IMR-90 (cell line): ENCODE measurements at regions not wholly inside any gene's neighbourhood (a gene's known extent, or its start where the extent isn't known, plus 50 kb on each side); places are given as distances from the start of the nearest gene placed in this dataset.

Experiments
- ATAC-seq: fragments of 200-7000 bp; cut with Tn5 transposase; 2 replicates; pipeline ENCODE4 v1.9.1; 2020; ENCODE audit warnings: low read depth, mild to moderate bottlenecking, moderate library complexity
- BruUV-seq: library from RNA; stranded (reverse); fragments of 400-500 nt; replicated peaks from 2 replicates; lab custom pipeline; 2021; lab: Mats Ljungman, UMichigan
- CTCF ChIA-PET: fragments of 300-600 bp; formaldehyde crosslinking; extraction: SDS; loops from one replicate; lab custom pipeline; 2021; ENCODE audit warnings: antibody characterized with exemption; lab: Yijun Ruan, JAX
- POLR2A ChIA-PET: fragments of 300-600 bp; sonication (Branson Sonifier 250); formaldehyde crosslinking; loops from one replicate; lab custom pipeline; 2022; ENCODE audit warnings: antibody characterized with exemption; ENCODE audit not compliant: unreplicated experiment; lab: Charles Lee
- DNase-seq: peaks from one replicate; pipeline ENCODE4 v3.0.0; 2013
- H2AFZ ChIP-seq: replicated peaks from 2 replicates; pipeline ENCODE3; 2013; ENCODE audit warnings: low read length, mild to moderate bottlenecking; ENCODE audit not compliant: poor library complexity
- H2AK5ac ChIP-seq: 2 replicates; pipeline ENCODE4 v1.6.1; 2013; ENCODE audit warnings: low read depth, low read length, inconsistent platforms
- H2AK9ac ChIP-seq: replicated peaks from 2 replicates; pipeline ENCODE3; 2013; ENCODE audit warnings: mild to moderate bottlenecking, low read depth, low read length, moderate library complexity; ENCODE audit not compliant: poor library complexity
- H2BK120ac ChIP-seq: 2 replicates; pipeline ENCODE4 v1.6.1; 2013; ENCODE audit warnings: low read depth, low read length, inconsistent platforms
- H2BK15ac ChIP-seq: 3 replicates; pipeline ENCODE4 v1.6.1; 2013; ENCODE audit warnings: low read depth, low read length, inconsistent platforms
- H2BK20ac ChIP-seq: 2 replicates; pipeline ENCODE4 v1.6.1; 2013; ENCODE audit warnings: low read depth, mild to moderate bottlenecking, inconsistent platforms, low read length, moderate library complexity
- H2BK5ac ChIP-seq: 2 replicates; pipeline ENCODE4 v1.6.1; 2013; ENCODE audit warnings: mild to moderate bottlenecking, low read depth, low read length, inconsistent platforms; ENCODE audit not compliant: poor library complexity, severe bottlenecking
- H3K14ac ChIP-seq: replicated peaks from 2 replicates; pipeline ENCODE4 v1.6.1; 2013; ENCODE audit warnings: low read depth, low read length, inconsistent platforms
- H3K18ac ChIP-seq: 2 replicates; pipeline ENCODE4 v1.6.1; 2013; ENCODE audit warnings: low read depth, low read length, control low read depth
- H3K23ac ChIP-seq: 2 replicates; pipeline ENCODE4 v1.6.1; 2013; ENCODE audit warnings: low read depth, low read length, inconsistent platforms
- H3K27ac ChIP-seq: 2 replicates; pipeline ENCODE4 v1.5.1; 2013; ENCODE audit warnings: mild to moderate bottlenecking, control low read depth, low read length; ENCODE audit not compliant: insufficient read depth
- H3K27me3 ChIP-seq: 2 replicates; pipeline ENCODE4 v1.6.1; 2013; ENCODE audit warnings: low read length; ENCODE audit not compliant: control insufficient read depth, insufficient read depth
- H3K36me3 ChIP-seq: 2 replicates; pipeline ENCODE4 v1.6.1; 2013; ENCODE audit warnings: low read length, mixed read lengths; ENCODE audit not compliant: control insufficient read depth, insufficient read depth
- H3K4ac ChIP-seq: 2 replicates; pipeline ENCODE4 v1.6.1; 2013; ENCODE audit warnings: low read depth, low read length, inconsistent platforms
- H3K4me1 ChIP-seq: 2 replicates; pipeline ENCODE4 v1.6.1; 2013; ENCODE audit warnings: low read length, mixed read lengths; ENCODE audit not compliant: control insufficient read depth, insufficient read depth
- H3K4me2 ChIP-seq: 2 replicates; pipeline ENCODE4 v1.6.1; 2013; ENCODE audit warnings: low read depth, mild to moderate bottlenecking, control low read depth, low read length, moderate library complexity
- H3K4me3 ChIP-seq: 2 replicates; pipeline ENCODE4 v1.5.1; 2013; ENCODE audit warnings: low read depth, mild to moderate bottlenecking, control low read depth, low read length, moderate library complexity; ENCODE audit not compliant: insufficient read depth
- H3K56ac ChIP-seq: 2 replicates; pipeline ENCODE4 v1.6.1; 2013; ENCODE audit warnings: low read length, inconsistent platforms; ENCODE audit not compliant: insufficient read depth; ENCODE audit errors: extremely low read depth
- H3K79me1 ChIP-seq, 2 experiments: 2 replicates each; pipeline ENCODE4 v1.6.1; 2013; ENCODE audit warnings: low read length in 2 of 2, inconsistent platforms in 1 of 2, low read depth in 1 of 2
- H3K9ac ChIP-seq: 2 replicates; pipeline ENCODE4 v1.6.1; 2013; ENCODE audit warnings: low read depth, low read length, control low read depth
- H3K9me1 ChIP-seq: 2 replicates; pipeline ENCODE4 v1.6.1; 2013; ENCODE audit warnings: low read length, inconsistent platforms; ENCODE audit not compliant: insufficient read depth
- H3K9me3 ChIP-seq: 2 replicates; pipeline ENCODE4 v1.6.1; 2013; ENCODE audit warnings: low read length; ENCODE audit not compliant: control insufficient read depth, insufficient read depth
- H4K20me1 ChIP-seq: 2 replicates; pipeline ENCODE4 v1.6.1; 2013; ENCODE audit warnings: low read length, inconsistent platforms; ENCODE audit not compliant: insufficient read depth
- H4K5ac ChIP-seq: 2 replicates; pipeline ENCODE4 v1.6.1; 2013; ENCODE audit warnings: mild to moderate bottlenecking, low read depth, low read length, control low read depth
- H4K8ac ChIP-seq, 2 experiments: 2 replicates each; pipeline ENCODE4 v1.6.1; 2013; ENCODE audit warnings: low read depth in 2 of 2, low read length in 2 of 2, control low read depth in 1 of 2, inconsistent platforms in 1 of 2
- H4K91ac ChIP-seq: 2 replicates; pipeline ENCODE4 v1.6.1; 2013; ENCODE audit warnings: low read depth, low read length, inconsistent platforms; ENCODE audit not compliant: insufficient read depth
- BHLHE40 ChIP-seq: fragments of 150-350 bp; IDR thresholded peaks from 2 replicates; pipeline ENCODE4 v1.6.1; 2016; ENCODE audit warnings: mild to moderate bottlenecking, low read depth, low read length
- CEBPB ChIP-seq: IDR thresholded peaks from 2 replicates; pipeline ENCODE4 v1.6.1; 2012; ENCODE audit warnings: low read depth, low read length, improper control_type of control experiment
- CHD1 ChIP-seq: IDR thresholded peaks from 2 replicates; pipeline ENCODE4 v1.6.1; 2012; ENCODE audit warnings: low read depth, low read length, improper control_type of control experiment
- CTCF ChIP-seq: conservative IDR thresholded peaks from 2 replicates; pipeline ENCODE4 v1.5.1; 2012; ENCODE audit warnings: mild to moderate bottlenecking, low read depth, low read length, improper control_type of control experiment
- FOS ChIP-seq: fragments of 150-350 bp; IDR thresholded peaks from 2 replicates; pipeline ENCODE4 v1.6.1; 2016; ENCODE audit warnings: low read depth, low read length
- MAFK ChIP-seq: IDR thresholded peaks from 2 replicates; pipeline ENCODE4 v1.6.1; 2012; ENCODE audit warnings: low read depth, low read length, improper control_type of control experiment
- MXI1 ChIP-seq: IDR thresholded peaks from 2 replicates; pipeline ENCODE4 v1.6.1; 2012; ENCODE audit warnings: low read depth, mild to moderate bottlenecking, low read length, moderate library complexity, borderline replicate concordance
- POLR2A ChIP-seq: IDR thresholded peaks from 2 replicates; pipeline ENCODE4 v1.6.1; 2012; ENCODE audit warnings: mild to moderate bottlenecking, low read depth, low read length
- WGBS, 2 experiments: methylation state at CpG; one replicate each; pipeline versions ENCODE4 v1.1.5 to v1.1.7; 2013; ENCODE audit warnings: missing lambda C conversion rate in 2 of 2; ENCODE audit not compliant: insufficient read length in 1 of 2; ENCODE audit errors: extremely low coverage in 2 of 2; 5-methylcytosine and 5-hydroxymethylcytosine counted together
- dilution Hi-C: fragments of 300-500 bp; cut with HindIII; formaldehyde crosslinking; loops from one replicate; pipeline ENCODE4 v1.14.3; 2018; ENCODE audit warnings: low sequenced_read_pairs; ENCODE audit not compliant: unreplicated experiment
- in situ Hi-C: fragments of 300-500 bp; cut with MboI; formaldehyde crosslinking; loops from 3 replicates; pipeline ENCODE4 v1.14.3; 2019; ENCODE audit warnings: low sequenced_read_pairs, inconsistent platforms, mixed read lengths
- intact Hi-C: fragments of 100-400 bp; cut with micrococcal nuclease; formaldehyde crosslinking; loops from 2 replicates; pipeline ENCODE4 v1.10.0; 2022
- TF ChIP-seq, protein P1 (sequence below): fragments of 150-350 bp; IDR thresholded peaks from 2 replicates; pipeline ENCODE4 v1.6.1; 2017; ENCODE audit warnings: mild to moderate bottlenecking, antibody characterized with exemption, low read length, low read depth

DNA sequence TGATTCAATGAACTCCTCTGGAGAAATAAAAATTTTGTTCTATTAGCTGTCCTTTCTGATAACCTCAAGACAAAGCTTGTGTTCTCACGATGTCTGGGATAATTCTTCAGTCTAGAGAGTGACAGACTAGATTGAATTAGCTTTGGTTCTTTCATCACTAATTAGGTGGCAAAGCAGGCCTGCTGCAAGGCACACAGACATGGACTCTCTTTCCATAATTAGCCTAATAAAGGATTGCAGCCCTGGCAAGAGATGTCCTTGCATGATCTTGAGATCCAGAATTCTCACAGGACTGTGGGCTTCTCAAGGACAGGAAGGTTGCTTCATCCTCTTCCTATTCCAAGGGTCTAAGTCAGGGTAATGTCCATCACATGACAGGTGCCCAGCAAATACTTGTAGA lies 245.6 kb upstream of the ZC3H12C start:
- H2AK5ac ChIP-seq, result no peak overlapping the region
- H3K4me3 ChIP-seq, result no peak overlapping the region
- H2AFZ ChIP-seq, result no peak overlapping the region
- no peak overlapping the region for H3K27ac ChIP-seq
- in situ Hi-C loops, result no loop called here
- ATAC-seq (no peak), DNase-seq (no peak)
- H2BK120ac ChIP-seq, result no peak overlapping the region
- H3K27me3 ChIP-seq, result no peaks in the 10 kb centered on the region
- H3K9me1 ChIP-seq, result no peaks in the 10 kb centered on the region
- TF ChIP-seq FOS (no peak), CHD1 (no peak), MXI1 (no peak), CTCF (no peak), BHLHE40 (no peak), POLR2A (no peak), MAFK (no peak), CEBPB (no peak)
- TF ChIP-seq, protein P1, sequence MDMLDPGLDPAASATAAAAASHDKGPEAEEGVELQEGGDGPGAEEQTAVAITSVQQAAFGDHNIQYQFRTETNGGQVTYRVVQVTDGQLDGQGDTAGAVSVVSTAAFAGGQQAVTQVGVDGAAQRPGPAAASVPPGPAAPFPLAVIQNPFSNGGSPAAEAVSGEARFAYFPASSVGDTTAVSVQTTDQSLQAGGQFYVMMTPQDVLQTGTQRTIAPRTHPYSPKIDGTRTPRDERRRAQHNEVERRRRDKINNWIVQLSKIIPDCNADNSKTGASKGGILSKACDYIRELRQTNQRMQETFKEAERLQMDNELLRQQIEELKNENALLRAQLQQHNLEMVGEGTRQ, result no peak
- H3K4me2 ChIP-seq, result no peak overlapping the region
- no peak overlapping the region for H4K91ac ChIP-seq
- H2AK9ac ChIP-seq, result no peak overlapping the region
- H3K4ac ChIP-seq, result no peak overlapping the region
- H4K20me1 ChIP-seq, result no peaks in the 10 kb centered on the region
- no peaks in the 10 kb centered on the region for H3K79me1 ChIP-seq
- no peaks in the 10 kb centered on the region for H3K36me3 ChIP-seq
- H2BK15ac ChIP-seq, result no peak overlapping the region
- no peak overlapping the region for H2BK5ac ChIP-seq
- ChIA-PET CTCF (no interaction called here), POLR2A (no interaction called here)
- intact Hi-C loops, result no loop called here
- H4K5ac ChIP-seq, result no peak overlapping the region
- H3K18ac ChIP-seq, result no peak overlapping the region
- H3K56ac ChIP-seq, result no peak overlapping the region
- no CpG with 5 or more reads among the region's 1 CpG for WGBS, 2 experiments
- H3K9me3 ChIP-seq, result no peaks in the 10 kb centered on the region
- H3K23ac ChIP-seq, result no peak overlapping the region
- dilution Hi-C loops, result no loop called here
- BruUV-seq, result no TSS peak
- H2BK20ac ChIP-seq, result no peak overlapping the region
- no peaks in the 10 kb centered on the region for H3K4me1 ChIP-seq
- no peak overlapping the region for H3K14ac ChIP-seq
- H4K8ac ChIP-seq, result no peak overlapping the region
- H3K9ac ChIP-seq, result no peak overlapping the region
